ENCODE measurements at regions not wholly inside any gene's neighbourhood (a gene's known extent, or its start where the extent isn't known, plus 50 kb on each side); places are given as distances from the start of the nearest gene placed in this dataset.

- TF ChIP-seq, protein P1, sequence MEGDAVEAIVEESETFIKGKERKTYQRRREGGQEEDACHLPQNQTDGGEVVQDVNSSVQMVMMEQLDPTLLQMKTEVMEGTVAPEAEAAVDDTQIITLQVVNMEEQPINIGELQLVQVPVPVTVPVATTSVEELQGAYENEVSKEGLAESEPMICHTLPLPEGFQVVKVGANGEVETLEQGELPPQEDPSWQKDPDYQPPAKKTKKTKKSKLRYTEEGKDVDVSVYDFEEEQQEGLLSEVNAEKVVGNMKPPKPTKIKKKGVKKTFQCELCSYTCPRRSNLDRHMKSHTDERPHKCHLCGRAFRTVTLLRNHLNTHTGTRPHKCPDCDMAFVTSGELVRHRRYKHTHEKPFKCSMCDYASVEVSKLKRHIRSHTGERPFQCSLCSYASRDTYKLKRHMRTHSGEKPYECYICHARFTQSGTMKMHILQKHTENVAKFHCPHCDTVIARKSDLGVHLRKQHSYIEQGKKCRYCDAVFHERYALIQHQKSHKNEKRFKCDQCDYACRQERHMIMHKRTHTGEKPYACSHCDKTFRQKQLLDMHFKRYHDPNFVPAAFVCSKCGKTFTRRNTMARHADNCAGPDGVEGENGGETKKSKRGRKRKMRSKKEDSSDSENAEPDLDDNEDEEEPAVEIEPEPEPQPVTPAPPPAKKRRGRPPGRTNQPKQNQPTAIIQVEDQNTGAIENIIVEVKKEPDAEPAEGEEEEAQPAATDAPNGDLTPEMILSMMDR (IDR thresholded peaks at IDR 0.05): no peak
- no peak for TF ChIP-seq TCF7L2 (IDR thresholded peaks at IDR 0.05; ENCODE audit: low read depth, low read length)
- TF ChIP-seq POLR2AphosphoS5 (IDR thresholded peaks at IDR 0.05; ENCODE audit: low read depth, low read length): no peak
Observed at GRCh38 chr7:14999331-14999730, 96.8 kb upstream of the DGKB start.
